OCI-LY3 (cell line): ENCODE measurements at regions not wholly inside any gene's neighbourhood (a gene's known extent, or its start where the extent isn't known, plus 50 kb on each side); places are given as distances from the start of the nearest gene placed in this dataset.

Source experiments
- CTCF ChIP-seq: fragments of 200-600, 300-600 bp; sonication (generic); IDR thresholded peaks from 2 replicates; pipeline ENCODE4 v1.5.1; 2014; ENCODE audit warnings: antibody characterized with exemption, low read length, low read depth
- EZH2phosphoT487 ChIP-seq: fragments of 200-600 bp; shearing (Covaris generic); IDR thresholded peaks from 2 replicates; pipeline ENCODE4 v1.6.1; 2018; ENCODE audit warnings: antibody characterized with exemption, mixed run types, low read depth

- TF ChIP-seq CTCF (no peak), EZH2phosphoT487 (no peak)
Measured at GRCh38 chr2:121155502-121156056, 129.4 kb downstream of the TFCP2L1 start.
